Skeletal muscle tissue (tissue), 4 donors: ENCODE measurements at regions not wholly inside any gene's neighbourhood (a gene's known extent, or its start where the extent isn't known, plus 50 kb on each side); places are given as distances from the start of the nearest gene placed in this dataset. TPM values are rescaled to one million over a fixed set of nuclear protein-coding genes. Genes with fewer than 3 reads are reported as not detected.

Experiments used
- H3K27ac ChIP-seq: one replicate; pipeline ENCODE4 v1.7.0; 2013; ENCODE audit warnings: mild to moderate bottlenecking, low read depth, low read length, inconsistent platforms
- H3K27me3 ChIP-seq, 3 donors: one replicate each; pipeline ENCODE4 v1.7.0; 2013; ENCODE audit warnings: low read length in 3 of 3; ENCODE audit not compliant: control insufficient read depth in 3 of 3, insufficient read depth in 3 of 3
- H3K36me3 ChIP-seq, 3 donors: one replicate each; pipeline ENCODE4 v1.7.0; 2013; ENCODE audit warnings: low read length in 3 of 3; ENCODE audit not compliant: control insufficient read depth in 3 of 3, insufficient read depth in 3 of 3
- H3K4me1 ChIP-seq, 3 donors: one replicate each; pipeline ENCODE4 v1.7.0; 2013; ENCODE audit warnings: low read length in 3 of 3, mild to moderate bottlenecking in 3 of 3; ENCODE audit not compliant: control insufficient read depth in 3 of 3, insufficient read depth in 3 of 3
- H3K4me3 ChIP-seq, 3 donors: one replicate each; pipeline ENCODE4 v1.7.0; 2013; ENCODE audit warnings: low read length in 3 of 3
- H3K9ac ChIP-seq, 3 donors: one replicate each; pipeline ENCODE4 v1.7.0; 2013; ENCODE audit warnings: low read length in 3 of 3, mild to moderate bottlenecking in 3 of 3, moderate library complexity in 2 of 3, low read depth in 1 of 3
- H3K9me3 ChIP-seq, 3 donors: one replicate each; pipeline ENCODE4 v1.7.0; 2013; ENCODE audit warnings: low read length in 3 of 3; ENCODE audit not compliant: control insufficient read depth in 3 of 3
- small RNA-seq: library from RNA; depleted of rRNA; stranded (forward); fragments of <200 nt; gene quantifications from one replicate; pipeline ENCODE3, GENCODE V24; 2014
- donor health status: Osteomylitis.

DNA sequence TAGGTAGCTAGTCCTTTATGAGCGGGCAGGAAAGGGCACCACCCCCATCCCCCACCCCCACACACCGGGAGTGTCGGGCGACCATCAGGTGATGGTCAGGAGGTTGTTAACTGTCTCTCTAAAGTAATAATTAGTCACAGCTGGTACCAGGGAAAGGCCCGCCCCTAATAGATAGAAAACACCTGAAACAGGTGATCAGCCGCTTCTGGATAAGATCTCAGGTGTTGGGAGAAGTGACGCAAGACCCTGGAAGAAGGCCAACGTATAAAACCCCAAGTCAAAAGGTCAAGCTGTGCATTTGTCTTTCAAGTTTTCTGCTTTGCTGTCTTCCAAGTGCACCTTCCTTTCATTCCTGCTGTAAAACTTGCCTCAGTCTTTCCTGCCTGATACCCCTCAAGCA is 59.6 kb upstream of the LINC00305 start:
- Histone ChIP-seq H3K27ac (no peak overlapping the region), H3K4me1 (no peaks in the 10 kb centered on the region), H3K4me3 (no peak overlapping the region), H3K27me3 (no peaks in the 10 kb centered on the region), H3K9me3 (no peaks in the 10 kb centered on the region), H3K9ac (no peak overlapping the region), H3K36me3 (no peaks in the 10 kb centered on the region)

DNA sequence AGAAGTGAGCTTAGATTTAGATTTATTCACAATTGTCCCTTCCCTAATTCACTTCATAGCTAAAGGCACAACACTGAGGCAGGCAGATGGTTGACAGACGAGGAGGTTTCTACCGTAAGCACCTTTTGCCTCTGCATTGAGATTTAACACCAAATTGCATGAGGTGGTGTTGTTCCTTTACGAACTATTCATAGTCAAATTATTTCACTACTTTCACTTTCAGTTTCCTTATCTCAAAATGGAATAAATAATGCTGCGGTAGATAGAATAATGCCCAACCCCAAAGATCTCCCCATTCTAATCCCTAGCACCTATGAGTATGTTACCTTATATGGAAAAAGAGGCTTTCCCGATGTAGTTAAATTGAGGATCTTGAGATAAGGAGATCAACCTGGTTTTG is 58.9 kb upstream of the LINC00305 start:
- H3K27ac ChIP-seq, result no peak overlapping the region
- H3K9ac ChIP-seq, result no peak overlapping the region
- no peaks in the 10 kb centered on the region for H3K36me3 ChIP-seq
- H3K27me3 ChIP-seq, result no peaks in the 10 kb centered on the region
- no peaks in the 10 kb centered on the region for H3K9me3 ChIP-seq
- H3K4me3 ChIP-seq, result no peak overlapping the region
- H3K4me1 ChIP-seq, result no peaks in the 10 kb centered on the region

DNA sequence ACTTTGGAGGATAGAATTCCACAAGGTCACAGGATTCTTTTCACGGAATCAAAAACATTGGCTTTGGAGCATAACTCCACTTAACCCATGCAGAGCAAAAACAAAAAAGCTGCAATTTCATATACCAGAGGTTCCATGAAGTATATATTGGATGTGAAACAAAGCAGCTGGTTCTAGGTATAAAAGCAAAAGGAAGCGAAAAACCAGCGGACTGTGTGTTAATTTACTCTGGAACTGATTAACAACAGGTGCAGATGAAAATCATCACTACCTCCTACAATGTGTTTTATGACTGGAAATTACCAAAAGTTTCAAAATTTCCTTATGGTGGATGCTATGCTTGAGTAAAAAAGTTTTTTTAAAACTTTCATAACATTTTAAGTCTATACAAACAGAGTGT is 54.4 kb upstream of the LINC00305 start:
- no peaks in the 10 kb centered on the region for H3K27me3 ChIP-seq
- no peaks in the 10 kb centered on the region for H3K36me3 ChIP-seq
- no peaks in the 10 kb centered on the region for H3K4me1 ChIP-seq
- H3K9me3 ChIP-seq, result no peaks in the 10 kb centered on the region
- H3K9ac ChIP-seq, result no peak overlapping the region
- no peak overlapping the region for H3K27ac ChIP-seq
- no peak overlapping the region for H3K4me3 ChIP-seq

DNA sequence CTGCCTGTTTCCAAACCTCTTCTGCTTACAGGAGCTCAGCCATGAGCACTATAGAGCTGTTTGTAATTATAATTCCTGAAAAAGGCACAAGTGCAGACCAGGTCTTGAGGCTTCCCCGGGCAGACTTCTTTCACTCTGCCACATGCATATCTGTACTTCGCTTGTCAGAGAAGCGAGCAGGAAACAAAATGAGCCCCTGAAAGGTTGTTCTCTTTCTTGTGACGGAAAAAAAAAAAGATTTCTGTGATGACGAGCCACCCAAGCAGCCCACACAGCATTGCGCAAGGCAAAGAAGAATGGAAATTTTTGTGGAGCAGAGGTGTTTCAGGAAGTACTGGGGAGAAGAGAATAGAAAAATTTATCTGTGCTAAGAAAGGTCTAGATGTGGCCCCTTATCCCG is 54.0 kb upstream of the LINC00305 start:
- Histone ChIP-seq H3K9me3 (no peaks in the 10 kb centered on the region), H3K36me3 (no peaks in the 10 kb centered on the region), H3K4me1 (no peaks in the 10 kb centered on the region), H3K27ac (no peak overlapping the region), H3K27me3 (no peaks in the 10 kb centered on the region), H3K9ac (no peak overlapping the region), H3K4me3 (no peak overlapping the region)

DNA sequence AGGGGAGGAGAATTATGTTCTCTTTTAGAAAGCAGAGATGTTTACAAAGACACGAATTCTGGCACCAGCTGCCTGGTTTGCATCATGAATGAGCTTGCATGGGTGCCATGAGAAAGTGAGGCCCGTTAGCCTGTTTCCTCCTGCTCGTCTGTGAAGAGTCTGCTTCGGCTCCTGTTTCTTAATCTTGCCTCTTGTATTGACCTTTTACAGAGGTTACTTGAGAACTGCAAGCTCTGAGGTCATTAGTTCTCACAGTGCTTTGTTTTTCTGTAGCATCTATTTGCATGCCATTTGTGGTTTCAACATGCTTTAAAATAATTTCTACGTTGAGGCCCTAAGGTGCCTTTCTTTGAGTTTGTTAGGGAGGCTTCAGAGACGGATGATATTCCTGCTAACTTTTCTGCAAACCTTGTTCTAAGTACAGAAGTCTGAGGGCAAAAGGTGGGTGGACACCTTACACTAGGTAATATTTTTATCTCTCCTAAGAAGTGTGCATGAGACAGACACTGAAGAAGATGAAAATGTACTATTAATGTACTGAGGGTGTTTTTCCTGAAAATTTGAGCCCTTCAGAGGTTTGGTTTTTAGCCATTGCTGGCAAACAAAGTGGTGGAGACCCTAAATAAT is 53.4 kb upstream of the LINC00305 start:
- Histone ChIP-seq H3K36me3 (no peaks in the 10 kb centered on the region), H3K4me3 (no peak overlapping the region), H3K4me1 (no peaks in the 10 kb centered on the region), H3K27me3 (no peaks in the 10 kb centered on the region), H3K9me3 (no peaks in the 10 kb centered on the region), H3K9ac (no peak overlapping the region), H3K27ac (no peak overlapping the region)

DNA sequence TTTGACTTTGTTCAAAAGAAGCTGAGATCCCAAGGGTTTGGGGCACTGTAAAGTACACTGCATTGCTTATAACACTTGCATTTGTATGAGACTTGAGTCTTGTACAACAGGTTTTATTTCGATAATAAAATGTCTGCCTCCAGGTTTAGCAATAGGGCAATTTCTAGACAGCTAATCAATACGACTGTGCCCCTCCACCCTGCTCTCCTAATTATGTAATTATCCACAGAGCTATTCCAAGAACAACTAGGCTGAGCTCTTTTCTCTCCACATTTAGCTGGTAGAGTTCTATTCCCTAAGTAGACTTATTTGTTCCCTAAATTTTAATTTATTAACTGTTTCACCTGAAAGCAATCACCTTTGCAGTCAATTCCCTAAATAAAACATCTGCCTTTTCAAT is 52.9 kb upstream of the LINC00305 start:
- H3K36me3 ChIP-seq, result no peaks in the 10 kb centered on the region
- no peak overlapping the region for H3K9ac ChIP-seq
- H3K9me3 ChIP-seq, result no peaks in the 10 kb centered on the region
- H3K27me3 ChIP-seq, result no peaks in the 10 kb centered on the region
- H3K27ac ChIP-seq, result no peak overlapping the region
- no peaks in the 10 kb centered on the region for H3K4me1 ChIP-seq
- no peak overlapping the region for H3K4me3 ChIP-seq

DNA sequence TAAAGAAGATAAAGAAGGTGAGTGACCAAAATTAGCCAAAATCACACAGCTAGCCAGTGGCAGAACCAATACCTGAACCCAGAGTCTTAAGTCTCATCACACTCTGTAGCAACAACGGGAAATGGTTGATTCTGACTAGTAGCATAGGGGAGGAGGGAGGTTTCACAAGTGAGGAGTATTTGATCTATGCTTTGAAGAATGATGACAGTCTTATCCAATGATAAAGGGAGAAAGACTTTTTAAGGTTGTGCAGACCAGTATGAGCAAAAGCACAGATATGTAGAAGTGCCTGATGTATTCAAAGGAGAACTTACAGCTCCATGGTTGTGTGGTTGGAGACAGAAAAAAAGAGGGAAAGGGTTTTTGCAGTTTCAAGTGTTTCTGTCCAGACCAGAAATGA is 50.7 kb upstream of the LINC00305 start:
- H3K4me1 ChIP-seq, result no peaks in the 10 kb centered on the region
- H3K9me3 ChIP-seq, result no peaks in the 10 kb centered on the region
- H3K9ac ChIP-seq, result no peak overlapping the region
- H3K4me3 ChIP-seq, result no peak overlapping the region
- no peak overlapping the region for H3K27ac ChIP-seq
- no peaks in the 10 kb centered on the region for H3K36me3 ChIP-seq
- H3K27me3 ChIP-seq, result no peaks in the 10 kb centered on the region

Small RNA genes in the stretch of these regions (small RNA-seq; reads per million reads assigned to genes)
- gene AC027506.1, result not detected
